ENCODE measurements at regions not wholly inside any gene's neighbourhood (a gene's known extent, or its start where the extent isn't known, plus 50 kb on each side); places are given as distances from the start of the nearest gene placed in this dataset.

DNA sequence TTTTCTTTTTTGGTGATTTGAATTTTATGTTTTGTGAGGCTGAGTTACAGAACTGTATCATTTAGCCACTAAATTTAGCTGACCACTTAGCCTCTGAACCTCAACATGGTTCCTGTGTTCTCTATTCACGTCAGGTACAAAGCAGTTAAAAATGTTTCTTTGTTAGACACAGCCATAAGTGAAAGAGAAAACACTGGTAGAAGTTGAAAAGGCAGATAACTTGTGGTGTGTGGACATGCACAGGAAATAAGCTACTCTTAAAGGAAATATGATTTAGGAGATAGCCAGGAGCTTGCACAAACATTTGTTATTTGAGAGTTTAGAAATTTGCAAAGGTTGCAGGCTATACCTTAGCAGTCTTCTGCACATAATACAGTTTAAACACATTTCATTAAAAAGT is 171.0 kb upstream of the RPS6KA3 start:
- no peak for TF ChIP-seq CTCF (IDR thresholded peaks at IDR 0.05; ENCODE audit: insufficient read depth, low read depth, low read length)
- no peak for TF ChIP-seq EZH2 (IDR thresholded peaks at IDR 0.05; ENCODE audit: insufficient read depth, low read length)

All from astrocyte (in vitro differentiated cells and primary cell).